NB4 (cell line): ENCODE measurements at regions not wholly inside any gene's neighbourhood (a gene's known extent, or its start where the extent isn't known, plus 50 kb on each side); places are given as distances from the start of the nearest gene placed in this dataset.

Source experiments
- CTCF ChIP-seq: IDR thresholded peaks from one replicate; pipeline ENCODE4 v1.5.1; 2012; ENCODE audit warnings: low read depth, low read length
- POLR2A ChIP-seq: IDR thresholded peaks from 2 replicates; pipeline ENCODE4 v1.6.1; 2011; ENCODE audit warnings: mild to moderate bottlenecking; ENCODE audit not compliant: insufficient read length; ENCODE audit errors: extremely low read depth
- TF ChIP-seq, protein P1 (sequence below): IDR thresholded peaks from 2 replicates; pipeline ENCODE4 v1.6.1; 2011; ENCODE audit warnings: low read depth, low read length

DNA sequence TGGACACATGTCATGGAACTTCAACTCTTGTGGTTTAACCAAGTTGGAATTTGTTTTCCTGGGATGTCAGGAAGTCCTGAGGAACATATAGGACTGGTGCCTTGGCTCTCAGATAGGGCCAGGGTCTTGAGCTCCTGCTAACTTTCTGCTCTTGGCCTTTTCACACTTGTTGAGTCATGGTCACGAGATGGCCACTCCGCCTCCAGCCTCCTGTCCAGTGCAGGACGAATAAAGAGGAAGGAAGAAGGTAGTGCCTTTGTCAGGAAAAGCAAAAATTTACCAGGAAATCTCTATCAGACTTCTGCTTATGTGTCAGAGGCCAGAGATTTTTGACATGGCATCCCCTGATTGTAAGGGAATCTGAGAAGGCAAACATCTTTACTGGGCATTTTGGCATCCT is 89.1 kb upstream of the ARHGAP20 start:
- TF ChIP-seq, protein P1, sequence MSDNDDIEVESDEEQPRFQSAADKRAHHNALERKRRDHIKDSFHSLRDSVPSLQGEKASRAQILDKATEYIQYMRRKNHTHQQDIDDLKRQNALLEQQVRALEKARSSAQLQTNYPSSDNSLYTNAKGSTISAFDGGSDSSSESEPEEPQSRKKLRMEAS, result no peak
- TF ChIP-seq CTCF (no peak), POLR2A (no peak)
